Glutamatergic neuron (in vitro differentiated cells): ENCODE measurements at regions not wholly inside any gene's neighbourhood (a gene's known extent, or its start where the extent isn't known, plus 50 kb on each side); places are given as distances from the start of the nearest gene placed in this dataset.

Experiments used
- DNase-seq: peaks from one replicate; pipeline ENCODE4 v3.0.0; 2022
- H3K27ac Mint-ChIP-seq: one replicate; pipeline ENCODE4 v1.8.0; 2020; ENCODE audit warnings: mild to moderate bottlenecking, mixed read lengths, inconsistent platforms; ENCODE audit not compliant: unreplicated experiment
- H3K27me3 Mint-ChIP-seq: one replicate; pipeline ENCODE4 v1.8.0; 2020; ENCODE audit warnings: mild to moderate bottlenecking, moderate library complexity, mixed read lengths, inconsistent platforms; ENCODE audit not compliant: unreplicated experiment
- H3K36me3 Mint-ChIP-seq: one replicate; pipeline ENCODE4 v1.8.0; 2020; ENCODE audit warnings: mild to moderate bottlenecking, mixed read lengths, inconsistent platforms; ENCODE audit not compliant: unreplicated experiment
- H3K4me1 Mint-ChIP-seq: one replicate; pipeline ENCODE4 v1.8.0; 2020; ENCODE audit warnings: mild to moderate bottlenecking, low read depth, mixed read lengths, inconsistent platforms; ENCODE audit not compliant: unreplicated experiment
- H3K4me3 Mint-ChIP-seq: one replicate; pipeline ENCODE4 v1.8.0; 2020; ENCODE audit warnings: mild to moderate bottlenecking, mixed read lengths, inconsistent platforms; ENCODE audit not compliant: unreplicated experiment
- H3K9me3 Mint-ChIP-seq: one replicate; pipeline ENCODE4 v1.8.0; 2020; ENCODE audit warnings: mild to moderate bottlenecking, moderate library complexity, mixed read lengths, inconsistent platforms; ENCODE audit not compliant: unreplicated experiment
- TF ChIP-seq, protein P1 (sequence below): fragments of 200-600 bp; sonication (generic); IDR thresholded peaks from one replicate; pipeline ENCODE4 v1.5.0; 2021; ENCODE audit not compliant: partially characterized antibody, unreplicated experiment

DNA sequence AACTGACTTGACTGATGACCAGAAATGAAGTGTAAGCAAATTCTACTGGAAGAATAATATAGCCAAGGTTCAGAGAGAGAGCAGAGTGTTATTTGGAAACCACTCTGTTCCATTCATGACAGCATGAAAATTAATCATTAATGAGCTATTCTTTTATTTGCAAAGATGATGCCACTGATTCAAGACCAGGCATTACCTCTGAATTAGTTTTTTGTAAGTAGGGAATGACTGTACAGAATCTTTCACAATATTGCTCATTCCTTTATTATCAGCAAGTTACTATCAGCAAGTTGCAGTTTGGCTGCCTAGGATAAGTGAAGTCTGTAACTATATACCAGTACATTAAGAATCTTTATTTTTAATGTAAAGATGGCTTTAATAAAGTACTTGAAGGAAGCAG, 75.1 kb upstream of the RGMB start:
- peaks cover under 1% of the 10 kb centered on the region for H3K9me3 Mint-ChIP-seq
- H3K4me3 Mint-ChIP-seq = no peak overlapping the region
- no peak overlapping the region for H3K27ac Mint-ChIP-seq
- no peak for DNase-seq
- TF ChIP-seq, protein P1, sequence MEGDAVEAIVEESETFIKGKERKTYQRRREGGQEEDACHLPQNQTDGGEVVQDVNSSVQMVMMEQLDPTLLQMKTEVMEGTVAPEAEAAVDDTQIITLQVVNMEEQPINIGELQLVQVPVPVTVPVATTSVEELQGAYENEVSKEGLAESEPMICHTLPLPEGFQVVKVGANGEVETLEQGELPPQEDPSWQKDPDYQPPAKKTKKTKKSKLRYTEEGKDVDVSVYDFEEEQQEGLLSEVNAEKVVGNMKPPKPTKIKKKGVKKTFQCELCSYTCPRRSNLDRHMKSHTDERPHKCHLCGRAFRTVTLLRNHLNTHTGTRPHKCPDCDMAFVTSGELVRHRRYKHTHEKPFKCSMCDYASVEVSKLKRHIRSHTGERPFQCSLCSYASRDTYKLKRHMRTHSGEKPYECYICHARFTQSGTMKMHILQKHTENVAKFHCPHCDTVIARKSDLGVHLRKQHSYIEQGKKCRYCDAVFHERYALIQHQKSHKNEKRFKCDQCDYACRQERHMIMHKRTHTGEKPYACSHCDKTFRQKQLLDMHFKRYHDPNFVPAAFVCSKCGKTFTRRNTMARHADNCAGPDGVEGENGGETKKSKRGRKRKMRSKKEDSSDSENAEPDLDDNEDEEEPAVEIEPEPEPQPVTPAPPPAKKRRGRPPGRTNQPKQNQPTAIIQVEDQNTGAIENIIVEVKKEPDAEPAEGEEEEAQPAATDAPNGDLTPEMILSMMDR = no peak
- no peaks in the 10 kb centered on the region for H3K4me1 Mint-ChIP-seq
- H3K27me3 Mint-ChIP-seq = peaks cover under 1% of the 10 kb centered on the region
- H3K36me3 Mint-ChIP-seq = peaks cover 22% of the 10 kb centered on the region

DNA sequence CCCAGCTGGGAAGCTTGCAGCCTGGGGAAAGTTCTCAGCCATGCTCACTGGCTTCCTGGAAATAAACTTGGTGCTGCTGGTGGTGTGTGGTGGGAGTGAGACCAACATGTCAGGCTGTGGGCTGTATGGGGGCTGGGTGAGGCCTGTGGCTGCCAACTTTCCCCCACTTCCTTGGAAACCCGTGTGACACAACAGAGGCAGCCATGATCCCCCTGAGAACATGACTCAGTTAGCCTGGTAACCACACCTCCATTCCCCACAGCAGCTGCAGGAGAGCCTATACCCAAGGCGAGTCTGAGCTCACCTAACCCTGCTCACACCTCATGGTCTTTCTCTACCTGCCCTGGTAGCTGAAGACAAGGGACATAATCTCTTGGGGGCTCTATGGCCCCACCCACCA, 72.7 kb upstream of the RGMB start:
- TF ChIP-seq, protein P1 = no peak
- Mint-ChIP-seq H3K9me3 (peaks cover 1% of the 10 kb centered on the region), H3K27me3 (peaks cover 2% of the 10 kb centered on the region), H3K4me1 (no peaks in the 10 kb centered on the region), H3K36me3 (peaks cover 5% of the 10 kb centered on the region), H3K27ac (no peak overlapping the region), H3K4me3 (no peak overlapping the region)
- no peak for DNase-seq

DNA sequence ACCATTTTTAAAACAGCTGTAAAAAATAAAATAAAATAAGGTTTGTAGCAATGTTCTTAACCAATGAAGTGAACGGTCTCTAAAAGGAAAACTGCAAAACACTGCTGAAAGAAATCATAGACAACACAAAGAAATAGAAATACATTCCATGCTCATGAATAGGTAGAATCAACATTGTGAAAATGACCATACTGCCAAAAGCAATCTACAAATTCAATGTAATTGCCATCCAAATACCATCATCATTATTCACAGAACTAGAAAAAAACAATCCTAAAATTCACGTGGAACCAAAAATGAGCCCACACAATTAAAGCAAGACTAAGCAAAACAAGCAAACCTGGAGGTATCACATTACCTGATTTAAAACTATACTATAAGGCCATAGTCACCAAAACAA, 67.6 kb upstream of the RGMB start:
- H3K4me1 Mint-ChIP-seq = no peaks in the 10 kb centered on the region
- peaks cover 2% of the 10 kb centered on the region for H3K27me3 Mint-ChIP-seq
- TF ChIP-seq, protein P1 = no peak
- no peak for DNase-seq
- no peak overlapping the region for H3K4me3 Mint-ChIP-seq
- H3K27ac Mint-ChIP-seq = no peak overlapping the region
- H3K9me3 Mint-ChIP-seq = peaks cover 3% of the 10 kb centered on the region
- H3K36me3 Mint-ChIP-seq = peaks cover 9% of the 10 kb centered on the region

DNA sequence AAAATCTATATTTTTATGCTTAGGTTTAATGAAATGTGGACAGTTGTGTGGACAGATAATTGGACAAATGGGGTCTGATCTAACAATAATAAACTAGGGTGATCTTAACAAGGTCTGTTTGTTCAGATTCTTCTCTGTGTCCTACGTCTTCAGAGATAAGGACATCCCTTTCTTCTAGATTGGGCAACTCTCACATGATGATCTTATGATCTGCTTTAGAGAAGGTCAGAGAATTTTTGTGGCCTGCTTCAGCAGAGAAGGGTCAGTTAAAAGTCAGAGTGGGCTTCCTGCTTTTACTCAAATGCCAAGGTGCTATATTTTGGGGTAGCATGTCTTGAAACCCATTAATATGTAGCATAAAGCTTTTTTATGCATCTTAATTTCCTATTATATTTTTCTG, 63.8 kb upstream of the RGMB start:
- peaks cover 4% of the 10 kb centered on the region for H3K36me3 Mint-ChIP-seq
- H3K9me3 Mint-ChIP-seq = peaks cover 2% of the 10 kb centered on the region
- H3K27ac Mint-ChIP-seq = no peak overlapping the region
- no peak for DNase-seq
- H3K27me3 Mint-ChIP-seq = no peaks in the 10 kb centered on the region
- no peaks in the 10 kb centered on the region for H3K4me1 Mint-ChIP-seq
- TF ChIP-seq, protein P1 = no peak
- H3K4me3 Mint-ChIP-seq = no peak overlapping the region

DNA sequence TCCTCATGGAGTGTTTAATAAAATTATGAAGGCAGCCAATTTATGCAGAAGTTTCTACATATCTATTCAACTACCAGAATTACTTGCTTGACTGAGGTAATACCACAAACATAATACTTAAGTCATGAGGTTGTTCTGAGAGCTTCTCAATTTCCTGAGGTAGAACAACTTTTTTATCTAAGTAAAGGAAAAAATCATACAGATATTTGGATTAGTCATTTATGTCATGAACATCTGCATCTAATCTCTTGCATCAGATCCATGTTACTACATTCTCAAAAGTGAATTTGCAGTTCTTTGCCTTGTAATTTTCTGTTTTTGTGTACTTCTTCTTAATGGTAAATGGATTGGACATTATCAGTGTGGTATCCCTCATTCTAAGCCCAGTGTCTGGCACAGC, 60.4 kb upstream of the RGMB start:
- Mint-ChIP-seq H3K27me3 (no peaks in the 10 kb centered on the region), H3K4me3 (no peak overlapping the region), H3K9me3 (no peaks in the 10 kb centered on the region), H3K4me1 (no peaks in the 10 kb centered on the region), H3K36me3 (peaks cover under 1% of the 10 kb centered on the region), H3K27ac (no peak overlapping the region)
- no peak for DNase-seq
- TF ChIP-seq, protein P1 = no peak
